ENCODE measurements at regions not wholly inside any gene's neighbourhood (a gene's known extent, or its start where the extent isn't known, plus 50 kb on each side); places are given as distances from the start of the nearest gene placed in this dataset. TPM values are rescaled to one million over a fixed set of nuclear protein-coding genes. Genes with fewer than 3 reads are reported as not detected.

DNA sequence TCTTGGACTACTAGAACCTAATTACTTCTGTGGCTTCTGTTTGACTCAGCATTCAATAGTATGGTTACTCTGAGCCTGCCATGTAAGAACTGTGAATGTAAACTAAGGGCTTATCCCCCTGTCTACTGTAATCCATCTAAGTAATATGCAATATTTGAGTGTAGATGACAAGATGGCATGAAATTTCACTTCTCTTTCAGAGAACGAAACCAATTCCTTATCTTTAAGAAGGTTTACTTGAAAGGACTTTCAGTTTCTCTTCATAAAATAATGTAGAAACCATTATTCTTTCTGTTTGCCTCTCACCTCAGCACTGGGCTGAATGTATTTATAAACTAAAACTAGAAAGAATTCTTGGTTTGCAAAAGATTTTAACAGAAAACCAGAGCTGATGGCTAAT lies 60.4 kb upstream of the ARID2 start:
- DNase-seq (ENCODE audit: low read depth), result no peak

DNA sequence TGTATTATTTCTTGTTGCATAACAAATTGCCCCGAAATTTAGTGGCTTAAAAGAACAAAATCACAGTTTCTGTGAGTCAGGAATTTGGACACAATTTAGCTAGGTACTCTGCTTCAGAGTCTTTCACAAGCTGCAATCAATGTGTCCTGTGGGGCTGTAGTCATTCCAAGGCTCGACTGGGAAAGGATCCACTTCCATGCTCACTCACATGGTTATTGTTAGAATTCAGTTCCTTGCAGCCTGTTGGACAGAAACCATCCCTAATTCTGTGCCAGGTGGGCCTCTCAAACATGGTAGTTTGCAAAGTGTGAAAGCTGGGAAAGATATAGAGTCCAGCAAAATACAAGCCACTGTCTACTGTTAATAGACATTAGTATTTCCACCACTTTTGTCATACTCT lies 59.7 kb upstream of the ARID2 start:
- DNase-seq (ENCODE audit: low read depth), result no peak

- peak; percentile 75 for DNase-seq (ENCODE audit: low read depth)
Observed at GRCh38 chr12:45670346-45671065, 59.0 kb upstream of the ARID2 start.

- DNase-seq (ENCODE audit: low read depth), result peak; percentile 54
Observed at GRCh38 chr12:45671254-45671653, 58.3 kb upstream of the ARID2 start.

GRCh38 chr12:45674181-45674977 lies 55.1 kb upstream of the ARID2 start:
- DNase-seq (ENCODE audit: low read depth), result peak; percentile 85

DNA sequence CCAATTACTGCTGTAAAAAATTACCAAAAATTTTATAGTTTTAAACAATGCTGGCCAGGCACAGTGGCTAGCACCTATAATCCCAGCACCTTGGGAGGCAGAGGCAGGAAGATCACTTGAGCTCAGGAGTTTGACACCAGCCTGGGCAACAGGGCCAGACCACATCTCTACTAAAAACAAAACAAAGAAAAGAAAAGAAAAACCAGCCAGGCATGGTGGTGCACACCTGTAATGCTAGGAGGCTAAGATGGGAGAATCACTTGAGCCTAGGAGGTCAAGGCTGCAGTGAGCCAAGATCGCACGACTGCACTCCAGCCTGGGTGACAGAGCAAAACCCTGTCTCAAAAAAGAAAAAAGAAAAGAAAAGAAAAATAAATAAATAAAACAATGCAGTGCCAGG lies 54.0 kb upstream of the ARID2 start:
- DNase-seq (ENCODE audit: low read depth), result no peak

Small RNA genes lying in the stretch of these regions (small RNA-seq; reads per million reads assigned to genes)
- not detected for gene RF00026
